T-helper 1 cell (primary cell): ENCODE measurements at regions not wholly inside any gene's neighbourhood (a gene's known extent, or its start where the extent isn't known, plus 50 kb on each side); places are given as distances from the start of the nearest gene placed in this dataset.
"Not testable (repeated sequence)": the region's sequence is repeated elsewhere in the genome, so short reads cannot be mapped to it uniquely, and the experiment has no call there.

Experiments used
- DNase-seq, 5 donors: peaks; one replicate each; pipeline ENCODE4 v3.0.0-alpha.2; 2012 to 2020

DNA sequence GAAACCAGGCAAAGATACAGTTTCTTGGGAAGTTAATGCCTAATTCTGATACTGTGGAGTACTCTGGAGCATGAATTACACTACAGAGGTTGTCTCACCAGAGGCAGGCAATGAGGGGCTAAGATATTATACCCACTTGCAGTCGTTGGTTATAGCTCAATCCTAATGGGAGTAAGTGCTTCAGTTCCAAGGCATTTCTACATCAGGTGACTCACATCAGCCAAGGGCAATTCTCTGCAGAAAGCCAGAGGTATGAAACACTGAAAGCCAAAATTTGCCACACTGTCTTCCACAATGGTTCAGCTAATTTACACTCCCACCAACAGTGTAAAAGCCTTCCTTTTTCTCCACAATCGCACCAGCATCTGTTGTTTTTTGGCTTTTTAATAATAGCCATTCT is 174.0 kb upstream of the IL15 start:
- DNase-seq: no peak

DNA sequence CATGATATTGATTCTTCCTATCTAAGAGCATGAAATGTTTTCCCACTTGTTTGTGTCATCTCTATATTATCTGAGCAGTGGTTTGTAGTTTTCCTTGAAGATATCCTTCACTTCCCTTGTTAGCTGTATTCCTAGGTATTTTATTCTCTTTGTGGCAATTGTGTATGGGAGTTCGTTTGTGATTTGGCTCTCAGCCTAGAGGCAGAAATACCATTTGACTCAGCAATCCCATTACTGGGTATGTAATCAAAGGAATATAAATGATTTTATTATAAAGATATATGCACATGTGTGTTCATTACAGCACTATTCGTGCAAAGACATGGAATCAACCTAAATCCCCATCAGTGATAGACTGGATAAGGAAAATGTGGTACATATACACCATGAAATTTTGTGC is 172.7 kb upstream of the IL15 start:
- DNase-seq: no peak

DNA sequence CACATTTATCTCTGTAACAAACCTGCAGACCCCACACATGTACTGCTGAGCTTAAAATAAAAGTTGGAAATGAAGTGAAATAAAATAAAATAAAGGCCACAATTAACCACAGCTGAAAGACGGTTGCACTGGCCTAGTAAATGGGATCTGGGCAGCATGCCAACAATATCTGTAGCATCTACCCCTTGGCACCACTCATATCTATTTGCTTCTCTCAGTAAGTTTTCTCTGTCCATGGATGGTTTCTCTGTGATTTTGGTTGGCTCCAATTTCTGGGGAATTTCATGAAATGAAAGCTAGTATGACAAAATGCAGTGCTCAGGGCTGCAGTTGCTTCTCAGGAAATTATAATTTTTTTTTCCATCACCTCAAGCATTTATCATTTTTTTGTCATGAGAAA is 172.0 kb upstream of the IL15 start:
- DNase-seq: no peak

GRCh38 chr4:141465171-141465570 is 171.2 kb upstream of the IL15 start:
- DNase-seq: no peak

- DNase-seq: no peak
Observed at GRCh38 chr4:141467225-141467624, 169.2 kb upstream of the IL15 start.

GRCh38 chr4:141469392-141469791 is 167.0 kb upstream of the IL15 start:
- DNase-seq: no peak

DNA sequence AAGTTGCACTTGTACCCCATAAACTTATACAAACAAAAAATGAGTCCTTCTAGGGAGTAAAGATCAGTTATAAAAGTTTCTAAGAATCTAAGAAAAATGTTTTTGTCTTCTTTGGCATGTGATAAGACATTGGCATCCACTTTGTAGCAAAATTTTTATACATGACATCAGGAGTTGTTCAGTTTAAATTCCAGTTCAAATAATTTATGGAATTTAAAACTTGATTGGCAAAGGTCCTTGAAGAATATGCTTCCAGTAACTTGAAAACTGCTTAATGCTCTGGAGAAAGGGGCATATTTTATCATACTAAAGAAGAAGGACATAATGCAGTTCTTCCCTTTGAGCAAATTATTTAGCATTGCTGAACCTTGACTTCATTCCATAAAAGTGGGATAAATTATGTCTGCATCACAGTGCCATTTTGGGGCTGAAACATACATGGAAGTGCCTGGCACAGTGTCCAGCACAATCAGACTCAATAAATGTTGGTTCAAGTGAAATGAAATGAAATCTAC is 163.3 kb upstream of the IL15 start:
- no peak for DNase-seq

- DNase-seq: no peak
Observed at GRCh38 chr4:141473952-141474351, 162.4 kb upstream of the IL15 start.

GRCh38 chr4:141480950-141481349 is 155.4 kb upstream of the IL15 start:
- DNase-seq: no peak

DNA sequence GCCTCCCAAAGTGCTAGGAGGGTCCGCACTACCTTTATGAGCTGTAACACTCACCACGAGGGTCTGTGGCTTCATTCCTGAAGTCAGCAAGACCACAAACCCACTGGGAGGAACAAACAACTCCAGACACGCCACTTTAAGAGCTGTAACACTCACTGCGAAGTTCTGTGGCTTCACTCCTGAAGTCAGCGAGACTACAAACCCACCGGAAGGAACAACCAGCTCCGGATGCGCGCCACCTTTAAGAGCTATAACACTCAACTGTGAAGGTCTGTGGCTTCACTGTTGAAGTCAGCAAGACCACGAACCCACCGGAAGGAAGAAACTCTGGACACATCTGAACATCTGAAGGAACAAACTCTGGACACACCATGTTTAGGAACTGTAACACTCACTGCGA is 152.1 kb upstream of the IL15 start:
- DNase-seq: not testable (repeated sequence)

GRCh38 chr4:141486375-141486997 is 149.9 kb upstream of the IL15 start:
- DNase-seq: no peak

DNA sequence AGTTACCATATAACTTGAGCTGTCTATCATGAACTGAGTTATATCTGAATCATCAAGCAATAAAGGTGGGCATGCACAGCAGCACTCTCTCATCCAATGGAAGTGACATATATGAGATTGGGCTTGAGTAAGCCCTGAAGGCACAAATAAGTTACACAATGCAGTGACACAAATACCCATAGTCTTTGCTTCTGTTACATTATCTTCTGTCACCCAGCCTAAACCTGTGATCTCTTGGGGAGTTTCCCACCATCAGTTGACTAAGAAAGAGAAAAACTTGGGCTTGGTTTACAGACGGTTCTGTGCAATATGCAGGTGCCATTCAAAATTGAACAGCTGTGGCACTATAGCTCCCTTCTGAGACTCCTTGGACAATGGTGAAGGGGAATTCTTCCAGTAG is 138.8 kb upstream of the IL15 start:
- no peak for DNase-seq

DNA sequence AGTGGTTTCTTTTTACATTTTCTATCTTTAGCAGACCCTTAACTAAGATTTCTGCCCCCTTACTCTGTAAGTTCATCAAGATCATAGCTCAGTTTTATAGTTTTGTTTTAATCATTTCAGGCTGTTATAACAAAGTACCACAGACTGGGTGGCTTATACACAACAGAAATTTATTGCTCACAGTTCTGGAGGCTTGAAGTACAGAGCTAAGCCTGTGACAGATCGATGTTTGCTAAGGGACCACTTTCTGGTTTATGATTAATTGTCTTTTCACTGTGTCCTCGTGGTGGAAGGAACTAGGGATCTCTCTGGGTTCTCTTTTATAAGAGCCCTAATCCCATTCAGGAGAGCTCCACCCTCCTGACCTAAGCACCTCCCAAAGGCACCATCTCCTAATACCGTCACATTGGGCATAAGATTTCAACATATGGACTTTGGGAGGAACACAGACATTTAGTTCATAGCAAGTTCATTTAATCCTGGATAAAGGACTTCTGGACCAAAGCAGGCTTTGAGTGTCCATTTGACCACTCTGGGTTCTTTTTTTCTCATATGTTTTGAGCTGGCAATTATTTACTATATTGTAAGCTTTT is 137.0 kb upstream of the IL15 start:
- DNase-seq: no peak

DNA sequence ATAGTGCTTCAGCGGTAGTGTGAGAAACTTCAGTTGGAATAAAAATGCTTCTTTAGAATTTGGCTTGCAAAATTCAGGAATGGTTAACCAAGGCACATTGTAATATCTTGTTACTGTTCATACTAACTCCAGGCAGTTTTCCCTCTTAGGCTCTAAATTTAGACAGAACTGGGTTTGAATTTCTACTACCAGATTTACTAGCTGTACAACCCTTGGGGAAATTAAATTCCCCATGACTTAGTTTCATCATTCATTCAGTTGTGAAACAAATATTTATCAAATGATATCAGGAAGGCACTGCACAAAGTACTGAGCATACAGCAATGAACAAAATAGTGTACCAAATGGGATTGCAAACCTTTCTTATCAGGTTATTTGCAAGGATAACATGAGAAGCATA is 135.0 kb upstream of the IL15 start:
- no peak for DNase-seq

DNA sequence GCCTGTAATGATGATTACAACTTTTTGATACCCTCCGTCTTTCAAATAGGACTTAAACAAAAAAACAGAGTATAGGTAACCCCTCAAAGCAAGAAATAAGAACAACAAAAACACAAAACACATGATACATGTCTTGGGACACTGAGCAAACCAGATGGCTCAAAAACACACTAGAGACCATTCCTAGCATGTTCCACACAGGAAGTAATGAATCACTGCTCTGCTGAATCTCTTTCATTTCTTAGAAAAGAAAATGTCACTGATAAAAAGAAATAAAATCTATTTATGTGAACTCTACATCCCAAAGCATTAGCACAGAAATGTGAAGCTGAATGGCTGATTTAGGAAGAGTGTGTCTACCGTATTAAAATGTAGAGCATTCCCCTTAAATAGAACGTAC is 134.5 kb upstream of the IL15 start:
- DNase-seq: no peak

DNA sequence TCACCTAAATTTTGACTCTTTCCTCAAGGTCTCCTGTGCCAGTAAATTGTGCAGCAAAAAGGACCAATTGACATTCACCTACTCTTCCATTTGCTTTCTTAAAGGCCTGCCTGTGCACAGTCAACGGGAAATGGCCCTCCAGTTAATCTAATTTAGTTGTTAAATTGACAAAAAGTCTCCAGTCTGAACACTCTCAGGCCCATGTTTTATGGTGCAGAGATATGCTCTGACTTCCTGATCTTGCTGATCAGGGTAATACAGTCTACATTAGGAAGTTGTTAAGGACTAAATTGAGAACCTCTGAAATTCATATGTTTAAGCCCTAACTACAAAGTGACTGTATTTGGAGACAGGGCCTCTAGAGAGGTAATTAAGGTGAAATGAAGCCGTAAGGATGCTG is 133.6 kb upstream of the IL15 start:
- no peak for DNase-seq

GRCh38 chr4:141503260-141503659 is 133.1 kb upstream of the IL15 start:
- DNase-seq: no peak

GRCh38 chr4:141511055-141511454 is 125.3 kb upstream of the IL15 start:
- no peak for DNase-seq

- no peak for DNase-seq
Observed at GRCh38 chr4:141513866-141514265, 122.5 kb upstream of the IL15 start.

DNA sequence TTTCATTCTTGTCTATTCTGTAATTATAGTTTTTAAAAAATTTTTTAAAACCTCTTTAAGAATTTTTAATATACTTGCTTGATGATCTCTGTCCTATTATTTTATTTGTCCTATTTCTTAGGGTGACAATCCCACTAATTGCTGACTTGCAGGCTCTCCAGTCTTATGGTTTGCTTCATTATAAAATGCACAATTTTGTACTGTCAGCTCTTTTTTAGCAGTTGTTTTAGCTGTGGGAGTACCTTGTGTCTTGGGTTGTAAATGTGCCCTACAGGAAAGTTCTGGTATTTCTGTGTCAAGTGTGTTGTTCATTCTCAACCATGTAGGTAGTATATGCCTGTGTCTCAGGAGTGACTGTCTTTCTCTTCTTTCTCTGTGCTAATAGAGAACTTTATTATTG is 118.2 kb upstream of the IL15 start:
- no peak for DNase-seq

DNA sequence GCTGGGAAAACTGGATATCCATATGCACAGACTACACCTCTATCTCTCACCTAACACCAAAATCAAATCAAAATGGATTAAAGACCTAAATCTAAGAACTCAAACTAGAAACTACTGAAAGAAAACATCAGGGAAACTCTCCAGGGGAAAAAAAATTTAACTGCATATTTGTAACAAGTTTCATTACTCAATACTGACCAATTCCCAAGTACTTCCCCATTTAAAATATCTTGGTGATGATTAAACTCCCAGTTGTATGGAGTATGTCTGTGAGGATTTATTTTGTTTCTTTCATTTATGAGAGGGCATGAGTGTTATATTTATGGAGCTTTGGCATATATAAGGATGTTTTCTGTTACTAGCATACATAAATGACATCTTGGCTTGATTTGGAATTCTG is 112.3 kb upstream of the IL15 start:
- DNase-seq: no peak

GRCh38 chr4:141524841-141525240 is 111.5 kb upstream of the IL15 start:
- no peak for DNase-seq

DNA sequence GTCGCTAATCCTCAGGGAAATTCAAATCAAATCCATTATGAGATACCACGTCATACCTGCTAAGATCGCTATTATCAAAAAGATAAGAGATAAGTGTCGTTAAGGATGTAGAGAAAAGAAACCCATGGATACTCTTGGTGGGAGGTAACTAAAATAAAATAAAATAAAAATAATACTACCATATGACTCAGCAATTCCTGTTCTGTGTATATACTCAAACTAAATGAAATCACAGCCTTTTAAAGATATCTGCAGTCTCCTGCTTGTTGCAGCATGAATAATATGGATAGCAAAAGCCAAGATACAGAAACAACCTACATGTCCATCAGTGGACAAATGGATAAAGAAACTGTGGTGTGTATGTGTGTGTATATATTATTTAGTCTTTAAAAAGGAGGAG is 105.8 kb upstream of the IL15 start:
- DNase-seq: no peak

- DNase-seq: no peak
Observed at GRCh38 chr4:141534985-141535384, 101.4 kb upstream of the IL15 start.

- DNase-seq: no peak
Observed at GRCh38 chr4:141538001-141538400, 98.4 kb upstream of the IL15 start.
